ENCODE measurements at regions not wholly inside any gene's neighbourhood (a gene's known extent, or its start where the extent isn't known, plus 50 kb on each side); places are given as distances from the start of the nearest gene placed in this dataset.

GRCh38 chr22:19636696-19637407 is 77.5 kb upstream of the SEPTIN5 start:
- H3K9me3 ChIP-seq: no peaks in the 10 kb centered on the region
- no peaks in the 10 kb centered on the region for H3K36me3 ChIP-seq
- in situ Hi-C loops (cut with MboI; ENCODE audit: low sequenced_read_pairs in 4 of 4) (loop anchor here in 3 of 4 donors (25.0 kb wide), 4 partner anchors 250 to 675 kb away; partner anchors contain the start of genes ESS2 (in 1 of the 3) and TSSK2 (in 1 of the 3)), intact Hi-C loops (cut with DNase I; ENCODE audit: low total_unique reads) (loop anchor here (10.0 kb wide), 1 partner anchor 212 kb away; no protein-coding TSS in a partner anchor)
- TF ChIP-seq CTCF (IDR thresholded peaks at IDR 0.05 in 4 of 5, conservative IDR thresholded peaks at IDR 0.05 in 1 of 5) (no peak), POLR2A (IDR thresholded peaks at IDR 0.05) (no peak)
- no peak overlapping the region for H3K4me3 ChIP-seq
- peaks cover 0 to 6% (median 5%) of the 10 kb centered on the region in 3 donors for H3K27me3 ChIP-seq
- DNase-seq (no peak), ATAC-seq (no peak)
- no peak overlapping the region for H3K27ac ChIP-seq
- no peaks in the 10 kb centered on the region for H3K4me1 ChIP-seq

GRCh38 chr22:19637408-19638281 is 76.7 kb upstream of the SEPTIN5 start:
- H3K4me3 ChIP-seq: no peak overlapping the region
- H3K27me3 ChIP-seq: peaks cover 0 to 13% (median 11%) of the 10 kb centered on the region in 3 donors
- no peak overlapping the region for H3K27ac ChIP-seq
- H3K36me3 ChIP-seq: no peaks in the 10 kb centered on the region
- no peak for DNase-seq
- in situ Hi-C loops (cut with MboI; ENCODE audit: low sequenced_read_pairs in 4 of 4): loop anchor here in 3 of 4 donors (25.0 kb wide), 4 partner anchors 250 to 675 kb away; partner anchors contain the start of genes ESS2 (in 1 of the 3) and TSSK2 (in 1 of the 3)
- no peaks in the 10 kb centered on the region for H3K9me3 ChIP-seq
- no peaks in the 10 kb centered on the region for H3K4me1 ChIP-seq
- intact Hi-C loops (cut with DNase I; ENCODE audit: low total_unique reads): loop anchor here (10.0 kb wide), 1 partner anchor 213 kb away; no protein-coding TSS in a partner anchor
- TF ChIP-seq CTCF (IDR thresholded peaks at IDR 0.05 in 4 of 5, conservative IDR thresholded peaks at IDR 0.05 in 1 of 5) (no peak), POLR2A (IDR thresholded peaks at IDR 0.05) (no peak)
- ATAC-seq: no peak

- peaks cover 4 to 17% (median 11%) of the 10 kb centered on the region in 3 donors for H3K27me3 ChIP-seq
- H3K36me3 ChIP-seq: no peaks in the 10 kb centered on the region
- DNase-seq (no peak), ATAC-seq (no peak)
- in situ Hi-C loops (cut with MboI; ENCODE audit: low sequenced_read_pairs in 4 of 4) (loop anchor here in 3 of 4 donors (25.0 kb wide), 4 partner anchors 251 to 676 kb away; partner anchors contain the start of genes ESS2 (in 1 of the 3) and TSSK2 (in 1 of the 3)), intact Hi-C loops (cut with DNase I; ENCODE audit: low total_unique reads) (loop anchor here (10.0 kb wide), 1 partner anchor 214 kb away; no protein-coding TSS in a partner anchor)
- H3K9me3 ChIP-seq: no peaks in the 10 kb centered on the region
- no peak overlapping the region for H3K27ac ChIP-seq
- TF ChIP-seq POLR2A (IDR thresholded peaks at IDR 0.05) (no peak), CTCF (IDR thresholded peaks at IDR 0.05 in 4 of 5, conservative IDR thresholded peaks at IDR 0.05 in 1 of 5) (no peak)
- H3K4me1 ChIP-seq: no peaks in the 10 kb centered on the region
- no peak overlapping the region for H3K4me3 ChIP-seq
Observed at GRCh38 chr22:19638282-19639015, 75.9 kb upstream of the SEPTIN5 start.

- no peaks in the 10 kb centered on the region for H3K36me3 ChIP-seq
- H3K9me3 ChIP-seq: no peaks in the 10 kb centered on the region
- no peak for DNase-seq
- no peak for ATAC-seq
- H3K4me3 ChIP-seq: no peak overlapping the region
- no peak overlapping the region for H3K27ac ChIP-seq
- H3K27me3 ChIP-seq: peaks cover 4 to 17% (median 11%) of the 10 kb centered on the region in 3 donors
- in situ Hi-C loops (cut with MboI; ENCODE audit: low sequenced_read_pairs in 4 of 4): loop anchor here in 3 of 4 donors (25.0 kb wide), 4 partner anchors 252 to 677 kb away; partner anchors contain the start of genes ESS2 (in 1 of the 3) and TSSK2 (in 1 of the 3)
- H3K4me1 ChIP-seq: no peaks in the 10 kb centered on the region
- intact Hi-C loops (cut with DNase I; ENCODE audit: low total_unique reads): loop anchor here (10.0 kb wide), 1 partner anchor 215 kb away; no protein-coding TSS in a partner anchor
- TF ChIP-seq POLR2A (IDR thresholded peaks at IDR 0.05): no peak
- no peak for TF ChIP-seq CTCF (IDR thresholded peaks at IDR 0.05 in 4 of 5, conservative IDR thresholded peaks at IDR 0.05 in 1 of 5)
Observed at GRCh38 chr22:19639610-19640135, 74.6 kb upstream of the SEPTIN5 start.

Measured in gastrocnemius medialis (tissue), 4 donors.